ENCODE measurements at regions not wholly inside any gene's neighbourhood (a gene's known extent, or its start where the extent isn't known, plus 50 kb on each side); places are given as distances from the start of the nearest gene placed in this dataset.

DNA sequence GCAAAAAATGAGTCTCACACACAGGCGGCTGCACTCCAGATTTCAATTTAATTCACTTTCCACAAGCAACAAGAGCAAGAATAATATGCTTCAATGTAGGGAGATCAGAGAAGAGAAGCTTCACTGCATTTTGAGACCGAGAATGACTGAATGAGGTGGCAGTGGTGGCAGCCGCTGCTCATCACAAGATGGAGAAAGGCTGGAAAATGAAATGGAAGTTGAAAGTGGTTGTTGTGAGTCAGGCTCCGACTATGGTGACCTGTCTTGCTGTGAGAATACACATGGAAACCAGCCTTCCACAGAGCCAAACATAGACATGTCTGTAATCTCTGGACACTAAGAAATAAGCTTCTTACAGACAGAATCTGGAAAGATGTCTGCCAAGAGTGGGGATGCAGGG lies 499.6 kb upstream of the LRRN3 start:
- DNase-seq (ENCODE audit: extremely low read depth in 1 of 2, low read depth in 1 of 2), result no peak

- no peak for DNase-seq (ENCODE audit: extremely low read depth in 1 of 2, low read depth in 1 of 2)
These were observed 498.4 kb upstream of the LRRN3 start for GRCh38 chr7:110592557-110592956.

DNA sequence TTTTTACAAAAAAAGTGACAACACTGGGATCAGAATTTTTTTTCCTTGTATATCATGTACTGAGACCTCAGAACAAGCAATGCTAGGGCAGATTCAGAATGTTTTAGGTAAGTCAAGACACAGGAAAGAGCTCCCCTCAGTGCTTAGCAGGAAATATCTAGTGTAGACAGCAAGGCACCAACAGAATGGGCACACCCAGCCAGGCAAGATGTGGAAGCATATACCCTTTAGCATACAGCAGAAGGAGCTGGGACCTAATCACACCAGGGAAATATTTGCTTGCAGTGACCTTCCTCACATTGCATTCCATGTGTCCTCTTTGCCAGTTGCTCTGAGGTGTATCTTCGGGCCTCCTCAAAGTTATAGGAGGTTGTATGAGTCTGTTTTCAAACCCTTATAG lies 497.6 kb upstream of the LRRN3 start:
- no peak for DNase-seq (ENCODE audit: extremely low read depth in 1 of 2, low read depth in 1 of 2)

- DNase-seq (ENCODE audit: extremely low read depth in 1 of 2, low read depth in 1 of 2), result no peak
These were observed 495.2 kb upstream of the LRRN3 start for GRCh38 chr7:110595694-110596093.

GRCh38 chr7:110600956-110601355 lies 490.0 kb upstream of the LRRN3 start:
- no peak for DNase-seq (ENCODE audit: extremely low read depth in 1 of 2, low read depth in 1 of 2)

- DNase-seq (ENCODE audit: extremely low read depth in 1 of 2, low read depth in 1 of 2), result no peak
These were observed 489.2 kb upstream of the LRRN3 start for GRCh38 chr7:110601710-110602109.

- no peak for DNase-seq (ENCODE audit: extremely low read depth in 1 of 2, low read depth in 1 of 2)
These were observed 486.7 kb upstream of the LRRN3 start for GRCh38 chr7:110604206-110604605.

DNA sequence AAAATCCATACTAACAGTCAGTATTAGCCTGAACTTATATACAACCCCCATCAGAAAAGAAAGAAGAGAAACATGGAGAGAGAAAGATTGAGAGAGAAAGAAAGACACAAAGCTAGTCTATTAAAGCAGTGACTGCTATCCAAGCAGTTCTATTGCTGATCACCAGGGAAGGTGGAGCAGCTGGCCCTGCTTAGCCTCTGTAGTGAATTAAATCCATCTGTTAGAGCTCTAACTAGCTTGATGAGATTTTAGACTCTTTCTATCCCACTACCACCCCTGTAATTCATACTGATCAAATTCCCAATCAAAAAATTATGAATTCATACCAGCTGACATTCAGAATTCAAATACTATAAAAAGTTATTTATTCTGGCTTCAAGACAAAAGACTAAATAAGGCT lies 486.0 kb upstream of the LRRN3 start:
- no peak for DNase-seq (ENCODE audit: extremely low read depth in 1 of 2, low read depth in 1 of 2)

- DNase-seq (ENCODE audit: extremely low read depth in 1 of 2, low read depth in 1 of 2), result no peak
These were observed 483.7 kb upstream of the LRRN3 start for GRCh38 chr7:110607050-110607857.

GRCh38 chr7:110609336-110609735 lies 481.6 kb upstream of the LRRN3 start:
- no peak for DNase-seq (ENCODE audit: extremely low read depth in 1 of 2, low read depth in 1 of 2)

DNA sequence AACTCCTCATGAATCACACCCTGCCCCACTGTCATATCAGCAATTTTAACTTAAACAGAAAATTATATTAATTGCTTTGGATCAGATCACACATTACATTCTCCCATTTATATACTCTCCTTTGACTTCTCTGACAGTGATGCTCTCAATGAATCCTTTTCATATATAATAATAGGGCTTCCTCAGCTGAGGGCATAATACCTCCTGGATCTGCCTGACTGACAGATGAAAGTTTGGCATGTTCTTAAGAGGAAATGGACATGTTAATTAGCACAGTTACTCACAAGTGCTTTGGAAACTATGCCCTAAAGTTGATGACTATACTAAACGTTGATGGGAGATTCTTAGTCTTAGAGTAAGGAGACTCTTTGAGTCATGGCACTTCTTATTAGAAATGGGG lies 478.2 kb upstream of the LRRN3 start:
- DNase-seq (ENCODE audit: extremely low read depth in 1 of 2, low read depth in 1 of 2), result no peak
